Peyer's patch (tissue), 4 donors: ENCODE measurements at regions not wholly inside any gene's neighbourhood (a gene's known extent, or its start where the extent isn't known, plus 50 kb on each side); places are given as distances from the start of the nearest gene placed in this dataset.

Experiments used
- DNase-seq, 3 donors: peaks; one replicate each; pipeline ENCODE4 v3.0.0-alpha.2; 2017 to 2019
- H3K27ac ChIP-seq, 4 donors: fragments of 200-600 bp; sonication (generic); one replicate each; pipeline ENCODE4 v1.5.1; 2016 to 2019
- H3K27me3 ChIP-seq, 2 donors: fragments of 200-600 bp; sonication (generic); one replicate each; pipeline ENCODE4 v1.5.1; 2019
- H3K36me3 ChIP-seq, 3 donors: fragments of 200-600 bp; sonication (generic); one replicate each; pipeline ENCODE4 v1.5.1; 2016 to 2019
- H3K4me1 ChIP-seq, 4 donors: fragments of 200-600 bp; sonication (generic); one replicate each; pipeline ENCODE4 v1.5.1; 2016 to 2019
- H3K4me3 ChIP-seq, 4 donors: fragments of 200-600 bp; sonication (generic); 1 replicate in 3 of 4; 2 replicates in 1 of 4; pipeline ENCODE4 v1.5.1; 2016 to 2019; ENCODE audit warnings: mild to moderate bottlenecking in 1 of 4
- H3K9me3 ChIP-seq, 4 donors: fragments of 200-600 bp; sonication (generic); one replicate each; pipeline ENCODE4 v1.5.1; 2016 to 2019; ENCODE audit warnings: mild to moderate bottlenecking in 1 of 4
- CTCF ChIP-seq, 6 experiments: fragments of 450-650 bp in 4 of 6; fragments of 200-600 bp in 2 of 6; sonication (generic) in 1 of 6; IDR thresholded peaks; one replicate each; pipeline ENCODE4 v1.5.1; 2017 to 2019; ENCODE audit warnings: antibody characterized with exemption in 6 of 6, mild to moderate bottlenecking in 3 of 6, moderate library complexity in 1 of 6
- POLR2A ChIP-seq, 2 donors: fragments of 450-650 bp; IDR thresholded peaks; one replicate each; pipeline ENCODE4 v1.5.1; 2017; ENCODE audit warnings: antibody characterized with exemption in 2 of 2, mild to moderate bottlenecking in 2 of 2, moderate library complexity in 2 of 2

- no peaks in the 10 kb centered on the region for H3K36me3 ChIP-seq
- no peaks in the 10 kb centered on the region for H3K27me3 ChIP-seq
- no peak for DNase-seq
- no peak overlapping the region for H3K4me3 ChIP-seq
- no peak for TF ChIP-seq CTCF (IDR thresholded peaks at IDR 0.05)
- no peak for TF ChIP-seq POLR2A (IDR thresholded peaks at IDR 0.05)
- H3K9me3 ChIP-seq = no peaks in the 10 kb centered on the region
- H3K27ac ChIP-seq = peak overlapping the region in 1 of 4 donors; percentile 11
- peaks cover 0 to 5% (median 0%) of the 10 kb centered on the region in 4 donors for H3K4me1 ChIP-seq
These were observed 144.2 kb upstream of the C14orf180 start for GRCh38 chr14:104435147-104436046.

GRCh38 chr14:104436047-104436591, 143.4 kb upstream of the C14orf180 start:
- no peaks in the 10 kb centered on the region for H3K36me3 ChIP-seq
- peak overlapping the region in 2 of 4 donors; percentile 11 to 46 for H3K27ac ChIP-seq
- H3K4me3 ChIP-seq = peak overlapping the region in 3 of 4 donors; percentile 15 to 36 (median 26)
- peak in 2 of 3 donors; percentile 55 for DNase-seq
- H3K9me3 ChIP-seq = no peaks in the 10 kb centered on the region
- peaks cover 0 to 5% (median 0%) of the 10 kb centered on the region in 4 donors for H3K4me1 ChIP-seq
- H3K27me3 ChIP-seq = no peaks in the 10 kb centered on the region
- no peak for TF ChIP-seq POLR2A (IDR thresholded peaks at IDR 0.05)
- no peak for TF ChIP-seq CTCF (IDR thresholded peaks at IDR 0.05)

GRCh38 chr14:104436741-104437701, 142.5 kb upstream of the C14orf180 start:
- H3K27me3 ChIP-seq = no peaks in the 10 kb centered on the region
- H3K36me3 ChIP-seq = no peaks in the 10 kb centered on the region
- DNase-seq = no peak
- H3K4me3 ChIP-seq = no peak overlapping the region
- H3K9me3 ChIP-seq = no peaks in the 10 kb centered on the region
- TF ChIP-seq POLR2A (IDR thresholded peaks at IDR 0.05) (no peak), CTCF (IDR thresholded peaks at IDR 0.05) (no peak)
- H3K4me1 ChIP-seq = peaks cover 0 to 5% (median 0%) of the 10 kb centered on the region in 4 donors
- peak overlapping the region in 2 of 4 donors; percentile 11 to 46 for H3K27ac ChIP-seq

- H3K9me3 ChIP-seq = no peaks in the 10 kb centered on the region
- no peak overlapping the region for H3K27ac ChIP-seq
- H3K36me3 ChIP-seq = no peaks in the 10 kb centered on the region
- peaks cover 0 to 5% (median 0%) of the 10 kb centered on the region in 4 donors for H3K4me1 ChIP-seq
- TF ChIP-seq POLR2A (IDR thresholded peaks at IDR 0.05) (no peak), CTCF (IDR thresholded peaks at IDR 0.05) (no peak)
- no peak for DNase-seq
- no peak overlapping the region for H3K4me3 ChIP-seq
- no peaks in the 10 kb centered on the region for H3K27me3 ChIP-seq
These were observed 141.9 kb upstream of the C14orf180 start for GRCh38 chr14:104437703-104438102.

GRCh38 chr14:104438166-104438887, 141.2 kb upstream of the C14orf180 start:
- DNase-seq = no peak

More at GRCh38 chr14:104438166-104438887, 141.2 kb upstream of the C14orf180 start:
- Histone ChIP-seq H3K27me3 (no peaks in the 10 kb centered on the region), H3K4me1 (peaks cover 0 to 5% (median 0%) of the 10 kb centered on the region in 4 donors), H3K9me3 (no peaks in the 10 kb centered on the region), H3K27ac (no peak overlapping the region), H3K36me3 (no peaks in the 10 kb centered on the region), H3K4me3 (no peak overlapping the region)
- TF ChIP-seq CTCF (IDR thresholded peaks at IDR 0.05) (no peak), POLR2A (IDR thresholded peaks at IDR 0.05) (no peak)
